Epithelial cell of prostate (primary cell): ENCODE measurements at regions not wholly inside any gene's neighbourhood (a gene's known extent, or its start where the extent isn't known, plus 50 kb on each side); places are given as distances from the start of the nearest gene placed in this dataset.

Experiments
- DNase-seq: peaks from one replicate; pipeline ENCODE4 v3.0.0-alpha.2; 2011; ENCODE audit warnings: low read depth, low spot score
- H3K27ac ChIP-seq: fragments of 450-650 bp; 2 replicates; pipeline ENCODE4 v1.5.1; 2017; ENCODE audit warnings: mild to moderate bottlenecking

DNA sequence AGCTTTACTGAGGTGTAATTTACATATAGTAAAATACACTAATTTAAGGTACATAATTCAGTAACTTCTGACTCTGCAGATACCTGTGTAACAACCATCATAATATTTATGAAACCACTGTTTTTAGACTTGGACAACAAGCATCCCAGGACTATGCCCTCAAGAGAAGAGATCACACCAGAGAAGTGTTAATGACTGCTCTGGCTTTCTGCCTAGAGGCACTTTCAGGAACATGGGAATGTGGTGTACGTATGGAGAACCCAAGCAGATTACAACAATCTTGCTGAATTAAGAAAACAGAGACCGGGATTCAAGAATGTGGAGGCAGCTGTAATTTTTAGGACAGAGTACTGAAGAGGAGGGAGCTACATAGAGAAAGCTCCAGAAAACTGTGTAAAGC is 475.2 kb downstream of the LPIN1 start:
- DNase-seq, result no peak
- H3K27ac ChIP-seq, result no peak overlapping the region

DNA sequence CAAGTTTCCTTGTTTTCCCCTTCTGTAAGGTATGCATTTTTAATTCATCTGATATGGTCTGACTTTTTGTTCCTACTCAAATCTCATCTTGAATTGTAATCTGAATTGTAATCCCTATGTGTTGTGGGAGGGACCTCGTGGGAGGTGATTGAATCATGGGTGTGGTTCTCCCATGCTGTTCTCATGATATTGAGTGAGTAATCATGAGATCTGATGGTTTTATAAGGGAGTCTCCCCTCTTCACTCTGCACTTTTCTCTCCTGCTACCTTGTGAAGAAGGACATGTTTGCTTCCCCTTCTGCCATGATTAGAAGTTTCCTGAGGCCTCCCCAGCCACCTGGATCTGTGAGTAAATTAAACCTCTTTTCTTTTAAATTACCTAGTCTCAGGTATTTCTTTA is 476.1 kb downstream of the LPIN1 start:
- DNase-seq, result no peak
- no peak overlapping the region for H3K27ac ChIP-seq

DNA sequence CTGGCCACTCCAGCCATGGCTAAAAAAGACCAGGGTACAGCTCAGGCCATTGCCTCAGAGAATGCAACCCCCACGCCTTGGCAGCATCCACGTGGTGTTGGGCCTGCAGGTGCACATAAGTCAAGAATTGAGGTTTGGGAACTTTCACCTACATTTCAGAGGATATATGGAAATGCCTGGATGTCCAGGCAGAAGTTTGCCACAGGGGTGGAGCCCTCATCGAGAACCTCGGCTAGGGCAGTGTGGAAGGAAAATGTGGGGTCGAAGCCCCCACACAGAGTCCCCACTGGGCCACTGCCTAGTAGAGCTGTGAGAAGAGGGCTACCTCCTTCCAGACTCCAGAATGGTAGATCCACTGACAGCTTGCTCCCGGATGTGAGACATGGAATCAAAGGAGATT is 477.3 kb downstream of the LPIN1 start:
- no peak overlapping the region for H3K27ac ChIP-seq
- no peak for DNase-seq

DNA sequence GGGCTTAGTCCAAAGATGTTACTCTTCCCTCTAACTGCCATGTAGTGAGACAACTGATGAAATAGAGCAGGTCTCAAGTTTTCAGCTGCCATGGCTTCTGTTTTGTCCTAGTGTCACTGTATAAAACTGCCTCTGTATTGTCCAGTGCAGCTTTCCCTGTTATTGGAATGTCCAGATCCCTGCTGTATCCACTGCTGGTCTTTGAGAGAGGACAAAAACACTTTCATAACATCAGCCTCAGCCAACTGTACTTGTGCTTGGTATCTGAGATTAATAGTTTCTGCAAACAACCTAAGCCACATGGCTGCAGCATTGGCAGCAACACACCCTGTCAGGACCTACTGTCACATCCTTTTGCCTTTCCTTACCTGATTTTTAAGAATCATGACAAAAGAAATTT is 480.2 kb downstream of the LPIN1 start:
- DNase-seq, result no peak
- H3K27ac ChIP-seq, result no peak overlapping the region

DNA sequence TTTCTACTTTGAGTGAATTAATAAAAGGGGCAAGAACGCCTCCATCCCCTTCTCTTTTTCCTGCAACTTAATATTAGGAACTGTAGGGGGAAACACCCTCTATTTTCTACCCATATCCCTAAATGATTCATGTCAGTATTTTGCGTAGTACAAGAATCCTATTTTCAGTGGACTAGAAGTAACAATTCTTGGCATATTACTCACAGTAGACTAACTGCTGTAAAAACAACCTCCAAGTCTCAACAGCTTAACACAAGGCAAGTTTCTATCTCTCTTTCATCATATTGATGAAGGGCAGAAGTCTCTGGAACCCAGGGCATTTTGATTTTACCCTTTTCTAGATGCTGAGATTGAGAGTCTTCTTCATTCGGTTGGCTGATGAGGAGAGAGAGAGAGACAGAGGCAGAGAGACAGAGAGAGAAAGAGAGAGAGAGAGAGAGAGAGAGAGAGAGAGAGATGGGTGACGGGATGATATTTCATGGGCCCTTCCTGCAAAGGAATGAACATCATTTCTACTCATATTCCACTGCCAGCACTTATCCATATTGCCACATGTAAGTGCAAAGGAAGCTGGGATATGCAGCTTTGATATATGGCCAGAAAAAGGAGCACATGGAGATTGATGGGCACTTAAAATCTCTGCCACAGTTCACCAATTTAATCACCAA is 481.6 kb downstream of the LPIN1 start:
- no peak for DNase-seq
- H3K27ac ChIP-seq, result no peak overlapping the region

DNA sequence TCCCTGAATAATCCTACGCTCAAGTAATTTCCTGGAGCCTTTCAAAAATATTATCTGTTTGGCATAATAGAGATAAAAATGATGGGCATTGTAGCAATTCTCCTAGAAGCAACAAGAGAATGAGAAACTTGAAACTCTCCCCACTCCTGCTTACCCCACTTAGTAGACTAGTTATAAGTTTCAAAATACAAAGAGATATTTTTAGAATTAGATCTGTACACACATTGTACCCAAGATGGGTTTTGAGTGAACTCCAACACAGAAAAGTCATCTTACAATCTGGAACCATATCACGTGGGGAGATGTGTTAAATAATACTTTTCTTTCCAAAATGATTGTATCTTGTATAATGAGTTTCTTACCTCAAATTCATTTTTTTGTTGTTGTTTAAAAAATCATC is 484.9 kb downstream of the LPIN1 start:
- no peak overlapping the region for H3K27ac ChIP-seq
- no peak for DNase-seq

DNA sequence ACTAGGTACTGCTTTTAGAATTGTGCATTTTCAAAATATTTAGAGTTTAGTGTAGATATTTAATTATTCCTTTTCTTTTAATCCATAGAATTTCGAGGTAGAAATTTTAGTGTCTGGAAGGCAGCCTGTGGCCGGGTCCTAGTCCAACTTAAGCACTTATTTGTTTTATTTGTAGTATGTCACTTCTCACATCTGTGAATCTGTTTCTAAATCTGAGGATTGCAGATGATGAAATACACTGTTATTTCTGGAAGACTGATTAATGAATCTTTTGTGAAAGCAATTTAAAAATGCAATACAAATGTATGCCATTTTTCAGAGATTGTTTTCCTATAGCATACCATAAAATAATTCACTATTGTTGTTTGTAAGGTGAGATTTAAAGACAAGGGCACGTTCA is 483.9 kb upstream of the TRIB2 start:
- H3K27ac ChIP-seq, result no peak overlapping the region
- DNase-seq, result no peak

DNA sequence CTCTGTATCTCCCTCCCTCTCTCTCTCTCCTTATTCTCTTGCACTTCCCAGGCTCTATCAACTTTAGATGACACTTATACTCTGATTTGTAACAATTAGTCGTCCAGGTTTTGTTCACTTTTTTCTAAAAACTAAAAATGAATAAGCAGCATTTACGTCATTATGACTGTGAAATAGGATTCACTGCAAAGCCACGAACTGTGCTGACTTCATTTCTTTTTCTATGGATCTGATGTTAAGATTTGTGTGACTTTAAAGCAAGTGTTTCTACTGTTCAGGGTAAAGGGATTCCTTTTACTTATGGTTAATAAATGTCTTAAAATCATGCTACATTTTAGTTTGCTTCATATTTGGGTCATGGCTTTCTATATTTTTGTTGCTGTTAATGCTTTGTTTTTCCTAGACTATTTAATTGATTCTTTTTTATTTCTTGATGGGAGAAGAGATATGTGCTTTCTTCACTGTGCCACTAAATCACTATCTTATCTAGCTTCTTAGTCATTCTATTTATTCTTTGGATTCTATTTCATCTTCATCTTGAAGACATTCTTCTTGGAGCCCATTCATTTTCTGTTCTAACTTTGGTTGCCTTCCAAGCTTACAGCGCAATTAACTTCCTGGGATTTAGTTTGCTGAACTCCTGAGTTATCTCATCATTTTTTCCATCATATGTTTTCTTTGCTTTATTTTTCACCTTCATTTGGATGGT is 480.4 kb upstream of the TRIB2 start:
- H3K27ac ChIP-seq, result no peak overlapping the region
- no peak for DNase-seq

DNA sequence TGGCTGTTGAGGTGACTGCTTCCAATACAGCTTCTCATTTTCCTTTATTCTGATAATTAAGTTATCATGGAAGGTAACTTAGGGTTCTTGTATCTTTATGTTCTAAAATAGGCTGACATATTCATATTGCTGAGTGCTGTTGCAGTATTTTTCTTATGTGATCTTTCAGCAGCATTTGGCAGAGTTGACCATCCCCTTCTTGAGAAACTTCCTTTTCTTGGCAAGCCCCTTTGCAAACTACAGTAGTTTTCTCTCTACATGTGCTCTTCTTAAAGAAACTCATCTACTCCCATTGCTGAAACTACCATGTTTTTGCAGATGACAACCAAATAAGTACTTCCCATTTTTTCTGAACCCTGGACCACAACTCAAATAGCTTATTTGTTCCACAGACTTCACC is 476.5 kb upstream of the TRIB2 start:
- H3K27ac ChIP-seq, result no peak overlapping the region
- no peak for DNase-seq

DNA sequence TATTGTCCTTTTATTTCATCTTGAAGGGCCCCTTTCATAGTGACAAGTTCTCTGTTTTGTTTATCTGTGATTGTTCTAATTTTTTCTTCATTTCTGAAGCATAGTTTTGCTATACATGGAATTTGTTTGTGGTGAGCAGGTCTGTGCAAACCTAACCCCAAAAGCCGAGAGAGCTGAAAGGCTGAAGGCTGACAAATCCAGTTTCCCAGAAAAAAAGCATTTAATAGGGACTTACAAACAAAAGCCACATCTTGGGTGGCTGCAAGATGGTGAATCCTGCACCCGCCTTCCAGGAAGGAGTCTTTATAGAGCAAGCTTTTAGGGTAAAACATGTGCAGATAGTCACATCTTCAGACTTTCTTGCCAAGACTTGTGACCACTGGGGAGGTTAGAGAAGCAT is 473.4 kb upstream of the TRIB2 start:
- no peak for DNase-seq
- no peak overlapping the region for H3K27ac ChIP-seq

DNA sequence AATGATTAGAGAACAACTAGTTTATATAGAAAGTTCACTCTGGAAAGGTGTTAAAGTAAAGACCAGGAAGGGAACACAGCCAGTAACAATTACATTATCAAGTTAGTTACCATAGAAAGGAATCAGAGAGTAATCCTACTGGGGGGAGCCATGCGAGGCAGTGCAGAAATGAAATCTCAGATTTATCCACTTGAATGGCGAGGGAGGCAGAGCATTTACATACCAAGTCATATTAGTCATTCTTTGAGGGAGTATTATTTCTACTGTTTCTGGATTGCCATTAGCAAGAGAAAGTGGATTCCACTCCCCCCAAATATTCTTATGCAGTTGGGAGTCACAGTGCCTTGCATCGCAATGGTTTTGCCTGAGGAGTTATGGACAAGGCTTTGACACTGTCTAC is 472.7 kb upstream of the TRIB2 start:
- DNase-seq, result no peak
- no peak overlapping the region for H3K27ac ChIP-seq

DNA sequence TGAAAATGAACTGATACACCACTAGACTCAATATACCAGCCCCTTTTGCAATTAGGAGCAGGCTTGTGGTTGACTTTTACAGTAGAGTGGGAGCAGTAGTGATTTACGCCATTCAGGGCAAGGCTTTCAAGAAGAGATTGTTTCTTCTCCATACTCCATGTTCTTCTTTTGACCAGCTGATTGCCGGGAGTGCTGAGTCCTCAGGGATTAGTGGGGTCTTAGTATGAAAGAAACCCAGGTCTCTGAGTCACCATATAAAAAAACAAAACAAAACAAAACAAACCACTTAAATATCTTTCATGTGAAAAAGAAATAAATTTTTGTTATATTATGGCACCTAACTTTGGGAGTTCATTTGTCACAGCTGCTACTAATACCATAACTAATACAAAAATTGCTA is 465.6 kb upstream of the TRIB2 start:
- no peak for DNase-seq
- H3K27ac ChIP-seq, result no peak overlapping the region

DNA sequence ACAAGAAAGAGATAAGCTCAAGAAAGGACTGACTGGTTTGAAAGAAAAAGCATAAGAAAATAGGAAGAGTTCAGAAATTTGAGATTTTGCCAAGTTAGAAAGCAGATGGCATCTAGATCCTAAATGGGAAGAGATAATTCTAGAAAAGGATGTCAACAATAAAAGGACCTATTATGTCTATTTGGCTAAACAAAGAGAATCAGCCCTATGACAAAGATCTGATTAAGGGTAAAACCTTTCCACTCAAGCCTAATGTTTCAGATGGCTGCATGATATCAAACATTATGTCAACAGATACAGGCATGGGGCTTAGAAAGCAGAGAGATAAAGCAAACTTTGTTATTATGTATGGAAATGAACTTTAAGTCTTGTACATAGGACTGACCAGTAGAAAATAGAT is 465.0 kb upstream of the TRIB2 start:
- DNase-seq, result no peak
- H3K27ac ChIP-seq, result no peak overlapping the region

DNA sequence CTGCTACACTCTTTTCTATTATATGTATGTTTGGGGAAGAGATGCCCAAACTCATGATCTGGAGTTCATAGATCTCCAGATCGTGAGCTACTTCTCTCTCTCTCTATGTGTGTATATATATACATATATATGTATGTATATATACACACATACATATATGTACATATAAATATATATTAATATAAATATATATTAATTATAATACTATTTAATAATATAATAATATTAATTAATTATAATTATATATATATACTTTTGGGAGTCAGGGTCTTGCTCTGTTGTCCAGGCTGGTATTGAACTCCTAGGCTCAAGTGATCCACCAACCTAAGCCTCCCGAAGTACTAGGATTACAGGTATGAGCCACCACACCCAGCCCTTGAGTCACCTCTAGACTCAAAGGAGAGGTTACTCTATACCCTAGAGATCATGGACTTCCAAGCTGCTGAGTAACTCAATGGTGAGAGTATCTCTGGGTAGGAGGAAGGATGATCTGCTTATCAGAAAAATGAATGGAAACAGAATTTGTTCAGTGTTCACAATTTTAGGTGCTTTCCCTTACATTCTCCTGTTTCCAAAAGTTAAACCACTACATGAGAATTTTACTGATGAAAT is 463.5 kb upstream of the TRIB2 start:
- no peak overlapping the region for H3K27ac ChIP-seq
- DNase-seq, result no peak

DNA sequence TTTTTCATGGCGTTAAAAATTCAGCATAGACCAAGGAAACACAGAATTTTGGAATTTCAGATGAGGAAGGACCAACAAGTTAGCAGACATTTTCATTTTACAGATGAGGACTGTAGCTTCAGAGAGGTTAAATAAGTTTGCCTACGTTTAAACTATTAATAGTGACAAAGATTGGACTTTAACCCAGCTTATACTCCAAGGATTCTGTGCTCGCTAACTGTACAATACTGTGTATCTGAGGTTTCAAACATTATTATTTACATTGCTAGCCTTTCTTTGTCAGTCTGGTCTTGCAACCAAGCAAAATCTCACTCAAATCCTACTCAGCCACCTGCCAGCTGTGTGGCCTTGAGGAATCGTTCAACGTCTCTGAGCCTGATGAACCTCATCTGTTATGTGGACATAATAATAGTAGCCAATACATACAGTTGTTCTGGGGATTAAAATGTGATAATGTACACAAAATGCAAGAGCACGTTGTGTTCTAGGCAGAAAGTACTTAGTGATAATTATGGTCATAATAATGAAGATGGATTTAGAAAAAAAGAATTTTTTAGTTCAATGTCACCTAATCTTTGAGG is 462.4 kb upstream of the TRIB2 start:
- no peak overlapping the region for H3K27ac ChIP-seq
- no peak for DNase-seq

DNA sequence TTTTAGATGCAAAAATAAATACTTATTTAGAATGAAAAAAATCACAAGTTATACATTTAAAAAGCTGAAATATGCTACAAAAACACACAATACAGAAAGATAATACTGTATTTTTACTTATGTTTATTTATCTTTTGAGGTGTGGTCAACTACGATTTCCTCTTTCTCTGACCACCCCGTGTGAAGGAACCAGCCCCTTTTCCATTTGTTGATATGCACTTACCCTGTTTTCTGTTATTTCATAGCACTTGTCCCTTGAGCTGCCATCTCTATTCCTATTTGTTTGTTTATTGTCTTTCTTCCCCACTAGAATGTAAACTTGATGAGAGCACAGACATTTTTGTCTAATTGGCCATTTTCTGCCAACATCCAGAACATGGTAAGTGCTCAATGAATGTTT is 460.5 kb upstream of the TRIB2 start:
- H3K27ac ChIP-seq, result no peak overlapping the region
- no peak for DNase-seq

DNA sequence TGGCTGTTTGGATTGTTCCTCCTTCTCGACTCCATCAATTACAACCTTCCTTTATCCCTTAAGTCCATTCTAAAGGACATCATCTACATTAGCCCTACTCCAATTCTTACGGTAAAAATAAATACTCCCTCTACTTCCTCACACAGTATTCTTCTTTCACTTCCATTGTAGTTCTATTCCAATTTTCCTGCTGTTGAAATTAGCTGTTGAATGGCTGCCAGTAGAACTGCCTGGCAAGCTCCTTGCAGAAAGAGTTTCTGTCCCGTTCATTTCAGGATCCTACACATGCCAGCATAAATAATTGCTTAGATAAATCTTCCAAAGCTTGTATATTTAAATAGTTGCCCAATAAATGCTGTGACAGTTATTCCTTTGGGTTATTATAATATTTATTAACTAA is 459.3 kb upstream of the TRIB2 start:
- H3K27ac ChIP-seq, result no peak overlapping the region
- DNase-seq, result no peak

DNA sequence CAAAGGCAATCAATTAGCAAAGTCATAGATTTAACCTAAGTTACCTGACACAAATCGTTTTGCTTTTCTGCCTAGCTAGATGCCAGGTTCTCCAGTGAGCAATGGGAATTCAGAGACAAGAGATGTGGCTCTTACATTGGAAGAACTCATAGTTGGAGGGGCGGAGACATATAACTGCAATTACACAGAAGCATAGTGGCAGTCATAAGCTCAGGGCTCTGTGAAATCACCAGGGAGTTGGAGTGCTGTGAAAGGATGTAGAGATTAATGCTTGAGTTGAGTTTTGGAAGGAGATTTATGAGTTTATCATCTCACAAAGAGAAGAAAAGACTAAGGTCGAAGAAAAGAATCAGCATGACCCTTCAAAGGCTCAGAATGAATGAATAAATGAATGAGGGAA is 457.2 kb upstream of the TRIB2 start:
- H3K27ac ChIP-seq, result no peak overlapping the region
- no peak for DNase-seq

DNA sequence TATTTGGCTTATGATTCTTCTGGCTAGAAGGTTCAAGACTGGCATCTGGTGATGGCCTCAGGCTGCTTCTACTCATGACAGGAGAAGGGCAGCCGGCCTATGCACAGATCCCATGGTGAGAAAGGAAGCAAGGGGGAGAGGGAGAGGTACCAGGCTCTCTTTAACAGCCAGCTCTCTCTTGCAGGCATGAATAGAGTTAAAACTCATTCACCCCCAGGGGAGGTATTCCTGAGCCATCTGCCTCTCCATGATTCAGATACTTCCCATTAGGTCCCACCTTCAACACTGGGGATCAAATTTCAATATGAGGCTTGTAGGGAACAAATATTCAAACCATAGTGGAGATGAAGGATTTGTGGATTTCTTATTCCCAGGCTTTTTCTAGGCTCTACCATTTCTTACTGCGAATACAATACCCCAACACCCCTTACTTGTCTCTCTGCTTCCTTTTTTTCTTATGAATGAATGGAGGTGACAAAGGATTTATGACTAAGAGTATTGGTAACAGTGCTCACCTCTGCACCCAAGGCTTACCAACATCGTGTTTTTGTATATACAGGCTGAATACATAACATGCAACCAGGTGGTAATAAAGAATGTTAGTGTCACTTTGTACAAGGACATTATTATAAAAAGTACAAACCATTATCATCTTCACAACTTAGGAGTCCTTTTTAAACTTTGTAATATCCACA is 454.6 kb upstream of the TRIB2 start:
- H3K27ac ChIP-seq, result no peak overlapping the region
- DNase-seq, result no peak

DNA sequence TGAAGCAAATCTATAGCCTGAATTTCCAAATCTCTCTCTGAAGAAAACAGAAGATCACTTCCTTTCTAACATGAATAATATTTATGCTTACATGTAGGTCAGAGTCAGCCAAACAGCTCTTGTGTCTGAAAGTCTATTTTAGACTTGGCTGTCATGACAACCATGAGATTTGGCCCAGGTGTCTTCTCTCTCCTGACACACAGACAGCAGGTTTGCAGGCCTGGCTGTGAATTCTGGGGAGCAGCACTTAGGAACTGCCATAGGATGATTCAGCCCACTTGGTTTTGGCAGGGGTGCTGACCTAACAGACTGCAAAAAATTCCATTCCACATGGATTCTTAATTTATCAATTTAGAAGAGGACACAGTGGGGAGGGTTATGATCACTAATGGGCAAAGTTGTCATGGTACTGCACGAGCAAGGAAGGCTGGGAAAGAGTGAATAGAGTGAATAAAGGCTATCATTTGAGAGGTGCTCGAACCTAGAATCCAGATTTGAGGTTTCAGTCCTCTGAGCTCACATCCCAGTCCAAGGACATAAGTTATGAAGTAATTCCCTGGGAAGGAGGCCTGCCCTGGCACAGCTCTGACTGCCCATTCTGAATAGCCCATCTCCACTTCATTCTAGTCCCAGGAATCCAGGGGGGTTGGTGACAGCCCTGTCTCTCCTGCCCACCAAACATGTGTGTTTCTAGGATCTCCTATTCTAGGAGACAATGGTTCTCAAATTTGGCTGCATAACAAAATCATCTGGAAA is 453.9 kb upstream of the TRIB2 start:
- no peak overlapping the region for H3K27ac ChIP-seq
- DNase-seq, result no peak
